Duodenal mucosa (tissue), 2 donors: ENCODE measurements at regions not wholly inside any gene's neighbourhood (a gene's known extent, or its start where the extent isn't known, plus 50 kb on each side); places are given as distances from the start of the nearest gene placed in this dataset.
"Not testable (repeated sequence)": the region's sequence is repeated elsewhere in the genome, so short reads cannot be mapped to it uniquely, and the experiment has no call there.

Experiments used
- H3K27ac ChIP-seq: one replicate; pipeline ENCODE4 v1.7.0; 2013; ENCODE audit warnings: low read depth, low read length
- H3K27me3 ChIP-seq, 2 donors: one replicate each; pipeline ENCODE4 v1.7.0; 2013; ENCODE audit warnings: low read length in 2 of 2, control low read depth in 1 of 2; ENCODE audit not compliant: insufficient read depth in 2 of 2, control insufficient read depth in 1 of 2
- H3K36me3 ChIP-seq, 2 donors: one replicate each; pipeline ENCODE4 v1.7.0; 2013; ENCODE audit warnings: low read length in 2 of 2, control low read depth in 1 of 2; ENCODE audit not compliant: insufficient read depth in 2 of 2, control insufficient read depth in 1 of 2
- H3K4me1 ChIP-seq, 2 donors: one replicate each; pipeline ENCODE4 v1.7.0; 2013; ENCODE audit warnings: low read length in 2 of 2, control low read depth in 1 of 2; ENCODE audit not compliant: insufficient read depth in 2 of 2, control insufficient read depth in 1 of 2
- H3K4me3 ChIP-seq, 2 donors: one replicate each; pipeline ENCODE4 v1.7.0; 2013; ENCODE audit warnings: low read length in 2 of 2, low read depth in 1 of 2
- H3K9ac ChIP-seq, 2 donors: one replicate each; pipeline ENCODE4 v1.7.0; 2013; ENCODE audit warnings: low read length in 2 of 2, low read depth in 1 of 2
- H3K9me3 ChIP-seq, 2 donors: one replicate each; pipeline ENCODE4 v1.7.0; 2013; ENCODE audit warnings: low read length in 2 of 2, control low read depth in 1 of 2; ENCODE audit not compliant: control insufficient read depth in 1 of 2

GRCh38 chr7:3135626-3136025 lies 92.0 kb upstream of the CARD11 start:
- H3K9me3 ChIP-seq, result peaks cover 0 to 4% of the 10 kb centered on the region in 2 donors
- H3K27ac ChIP-seq, result no peak overlapping the region
- H3K9ac ChIP-seq, result no peak overlapping the region
- H3K36me3 ChIP-seq, result no peaks in the 10 kb centered on the region
- H3K27me3 ChIP-seq, result peaks cover 0 to 5% of the 10 kb centered on the region in 2 donors
- no peak overlapping the region for H3K4me3 ChIP-seq
- no peaks in the 10 kb centered on the region for H3K4me1 ChIP-seq

GRCh38 chr7:3138206-3138605 lies 94.5 kb upstream of the CARD11 start:
- no peaks in the 10 kb centered on the region for H3K36me3 ChIP-seq
- H3K9ac ChIP-seq, result no peak overlapping the region
- H3K9me3 ChIP-seq, result no peaks in the 10 kb centered on the region
- peaks cover 0 to 5% of the 10 kb centered on the region in 2 donors for H3K27me3 ChIP-seq
- H3K4me3 ChIP-seq, result no peak overlapping the region
- H3K4me1 ChIP-seq, result no peaks in the 10 kb centered on the region
- H3K27ac ChIP-seq, result no peak overlapping the region

GRCh38 chr7:3138997-3139396 lies 95.3 kb upstream of the CARD11 start:
- H3K9me3 ChIP-seq, result no peaks in the 10 kb centered on the region
- H3K27me3 ChIP-seq, result peaks cover 0 to 5% of the 10 kb centered on the region in 2 donors

GRCh38 chr7:3140834-3141233 lies 97.2 kb upstream of the CARD11 start:
- Histone ChIP-seq H3K9me3 (no peaks in the 10 kb centered on the region), H3K27ac (no peak overlapping the region), H3K4me1 (no peaks in the 10 kb centered on the region), H3K9ac (no peak overlapping the region), H3K36me3 (no peaks in the 10 kb centered on the region), H3K4me3 (no peak overlapping the region), H3K27me3 (peaks cover under 1 to 6% of the 10 kb centered on the region in 2 donors)

More at GRCh38 chr7:3138997-3139396, 95.3 kb upstream of the CARD11 start:
- no peak overlapping the region for H3K4me3 ChIP-seq
- no peak overlapping the region for H3K27ac ChIP-seq
- H3K36me3 ChIP-seq, result no peaks in the 10 kb centered on the region
- no peaks in the 10 kb centered on the region for H3K4me1 ChIP-seq
- no peak overlapping the region for H3K9ac ChIP-seq

GRCh38 chr7:3141326-3141725 lies 97.7 kb upstream of the CARD11 start:
- H3K4me1 ChIP-seq, result no peaks in the 10 kb centered on the region
- H3K4me3 ChIP-seq, result no peak overlapping the region
- H3K9me3 ChIP-seq, result no peaks in the 10 kb centered on the region
- H3K9ac ChIP-seq, result no peak overlapping the region
- no peak overlapping the region for H3K27ac ChIP-seq
- H3K36me3 ChIP-seq, result no peaks in the 10 kb centered on the region
- H3K27me3 ChIP-seq, result peaks cover 3 to 8% of the 10 kb centered on the region in 2 donors

- H3K9ac ChIP-seq, result no peak overlapping the region
- no peaks in the 10 kb centered on the region for H3K4me1 ChIP-seq
- H3K27me3 ChIP-seq, result peaks cover 3 to 4% of the 10 kb centered on the region in 2 donors
- H3K9me3 ChIP-seq, result no peaks in the 10 kb centered on the region
- no peaks in the 10 kb centered on the region for H3K36me3 ChIP-seq
- H3K27ac ChIP-seq, result no peak overlapping the region
- H3K4me3 ChIP-seq, result no peak overlapping the region
Observed at GRCh38 chr7:3143869-3144775, 100.5 kb upstream of the CARD11 start.

GRCh38 chr7:3144776-3145125 lies 101.1 kb upstream of the CARD11 start:
- not testable (repeated sequence) for H3K27ac ChIP-seq, H3K9ac ChIP-seq, H3K36me3 ChIP-seq, H3K9me3 ChIP-seq, H3K4me3 ChIP-seq, H3K4me1 ChIP-seq, H3K27me3 ChIP-seq

- H3K4me3 ChIP-seq, result no peak overlapping the region
- H3K4me1 ChIP-seq, result no peaks in the 10 kb centered on the region
- peaks cover 3 to 4% of the 10 kb centered on the region in 2 donors for H3K27me3 ChIP-seq
- no peak overlapping the region for H3K9ac ChIP-seq
- H3K9me3 ChIP-seq, result no peaks in the 10 kb centered on the region
- H3K36me3 ChIP-seq, result no peaks in the 10 kb centered on the region
- H3K27ac ChIP-seq, result no peak overlapping the region
Observed at GRCh38 chr7:3146571-3147226, 103.0 kb upstream of the CARD11 start.

- H3K27ac ChIP-seq, H3K27me3 ChIP-seq, H3K4me3 ChIP-seq, H3K9me3 ChIP-seq, H3K4me1 ChIP-seq, H3K9ac ChIP-seq, H3K36me3 ChIP-seq: not testable (repeated sequence)
Observed at GRCh38 chr7:3148471-3148870, 104.8 kb upstream of the CARD11 start.

GRCh38 chr7:3149231-3149995 lies 105.7 kb upstream of the CARD11 start:
- Histone ChIP-seq H3K9me3 (no peaks in the 10 kb centered on the region), H3K27me3 (peaks cover 3 to 4% of the 10 kb centered on the region in 2 donors), H3K4me3 (no peak overlapping the region), H3K27ac (no peak overlapping the region), H3K9ac (no peak overlapping the region), H3K36me3 (no peaks in the 10 kb centered on the region), H3K4me1 (no peaks in the 10 kb centered on the region)
